GM20431 (cell line): ENCODE measurements at regions not wholly inside any gene's neighbourhood (a gene's known extent, or its start where the extent isn't known, plus 50 kb on each side); places are given as distances from the start of the nearest gene placed in this dataset.
"Not testable (repeated sequence)": the region's sequence is repeated elsewhere in the genome, so short reads cannot be mapped to it uniquely, and the experiment has no call there.

ENCODE experiments used
- in situ Hi-C: fragments of 300-500 bp; cut with MseI, MboI; formaldehyde crosslinking; loops from one replicate; pipeline ENCODE4 v1.15.0; 2020; ENCODE audit warnings: low sequenced_read_pairs; ENCODE audit not compliant: unreplicated experiment

DNA sequence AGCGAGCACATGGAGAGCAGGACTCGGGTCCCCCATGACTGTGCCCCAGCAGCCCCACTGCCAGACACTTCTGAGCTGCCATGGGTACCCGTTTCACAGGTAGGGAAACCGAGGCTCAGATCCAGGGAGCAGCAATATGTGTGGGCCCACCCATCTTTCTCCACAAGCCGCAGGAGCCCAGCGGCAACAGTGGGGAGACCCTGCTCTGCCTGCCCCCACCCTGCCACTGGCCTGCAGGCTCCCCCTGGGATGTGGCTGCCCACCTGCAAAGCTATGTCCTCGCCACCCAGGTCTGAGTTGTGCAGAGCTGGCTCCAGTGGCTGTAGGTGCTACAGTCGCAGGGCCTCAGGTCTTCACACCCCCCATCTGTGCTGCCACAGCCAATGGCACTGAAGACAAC is 50.6 kb upstream of the C1QTNF9B start:
- in situ Hi-C loops = no loop called here

GRCh38 chr13:23949200-23949599 is 51.9 kb upstream of the C1QTNF9B start:
- in situ Hi-C loops = no loop called here

GRCh38 chr13:23949736-23950135 is 52.4 kb upstream of the C1QTNF9B start:
- in situ Hi-C loops = no loop called here

- in situ Hi-C loops = no loop called here
Measured at GRCh38 chr13:23950736-23951510, 53.6 kb upstream of the C1QTNF9B start.

DNA sequence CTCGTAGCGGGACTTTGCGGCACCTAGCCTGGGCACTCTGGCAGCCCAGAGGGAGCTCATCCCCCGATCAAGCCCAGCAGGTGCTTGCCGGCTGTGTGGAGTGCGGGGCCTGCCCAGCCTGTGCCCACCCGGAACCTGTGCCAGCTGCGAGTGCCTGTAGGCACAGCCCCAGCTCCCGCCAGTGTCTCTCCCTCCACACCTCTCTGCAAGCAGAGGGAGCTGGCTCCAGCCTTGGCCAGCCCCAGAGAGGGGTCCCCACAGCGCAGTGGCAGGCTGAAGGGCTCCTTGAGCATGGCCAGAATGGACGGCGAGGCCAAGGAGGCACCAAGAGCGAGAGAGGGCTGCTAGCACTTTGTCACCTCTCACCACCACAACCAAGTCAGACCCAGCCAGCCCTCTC is 55.5 kb upstream of the C1QTNF9B start:
- in situ Hi-C loops = no loop called here

DNA sequence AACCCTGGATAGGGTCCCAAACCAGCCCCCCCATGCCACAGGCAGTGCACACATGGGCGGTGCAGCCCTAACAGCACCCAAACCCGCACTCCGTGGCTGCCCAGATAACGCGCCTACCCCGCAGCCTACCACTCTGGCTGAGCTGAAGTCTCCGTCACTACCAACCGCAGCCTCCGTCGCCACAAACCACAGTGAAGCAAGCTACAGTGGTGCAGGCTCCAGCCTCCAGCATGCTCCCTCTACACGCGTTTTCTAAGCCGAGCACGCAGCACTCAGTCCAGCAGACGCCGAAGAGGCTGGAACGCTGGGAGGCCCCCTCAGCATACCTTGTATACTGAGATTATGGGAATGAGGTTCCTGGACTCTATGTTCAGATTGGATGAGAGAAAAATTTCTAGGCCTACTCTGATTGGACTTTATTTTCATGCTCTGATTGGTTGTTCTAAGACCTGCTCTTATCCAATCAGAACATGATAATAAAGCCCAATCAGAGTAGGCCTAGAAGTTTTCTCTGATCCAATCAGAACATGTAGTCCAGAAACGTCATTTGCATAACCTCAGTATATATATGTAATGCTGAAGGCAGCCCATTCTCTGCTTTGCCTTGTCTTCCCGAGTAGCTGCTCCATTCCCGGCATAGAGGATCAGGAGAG is 56.7 kb upstream of the C1QTNF9B start:
- in situ Hi-C loops = no loop called here

GRCh38 chr13:23955064-23955463 is 57.8 kb upstream of the C1QTNF9B start:
- in situ Hi-C loops = no loop called here

GRCh38 chr13:23956106-23956505 is 58.8 kb upstream of the C1QTNF9B start:
- in situ Hi-C loops = no loop called here

DNA sequence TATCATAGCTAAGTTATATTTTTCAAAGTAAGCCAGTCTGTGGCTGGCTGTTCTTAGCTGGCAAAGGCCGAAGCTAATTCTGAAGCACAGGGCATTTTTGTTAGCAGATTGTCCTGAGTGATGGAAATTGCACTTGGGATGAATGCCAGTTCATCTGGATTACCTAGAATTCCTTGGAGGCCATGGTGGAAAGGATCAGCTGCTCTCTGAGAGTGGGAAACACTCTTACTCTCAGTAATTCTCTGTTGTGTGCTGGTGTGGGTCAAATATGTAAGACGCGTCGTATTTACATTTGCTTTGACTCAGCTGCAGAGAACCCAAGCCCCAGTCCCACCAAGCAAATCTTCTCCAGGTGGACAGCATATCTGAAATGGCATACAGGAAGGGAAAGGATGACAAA is 60.7 kb upstream of the C1QTNF9B start:
- in situ Hi-C loops = no loop called here

- in situ Hi-C loops = no loop called here
Measured at GRCh38 chr13:23959231-23959862, 62.0 kb upstream of the C1QTNF9B start.

DNA sequence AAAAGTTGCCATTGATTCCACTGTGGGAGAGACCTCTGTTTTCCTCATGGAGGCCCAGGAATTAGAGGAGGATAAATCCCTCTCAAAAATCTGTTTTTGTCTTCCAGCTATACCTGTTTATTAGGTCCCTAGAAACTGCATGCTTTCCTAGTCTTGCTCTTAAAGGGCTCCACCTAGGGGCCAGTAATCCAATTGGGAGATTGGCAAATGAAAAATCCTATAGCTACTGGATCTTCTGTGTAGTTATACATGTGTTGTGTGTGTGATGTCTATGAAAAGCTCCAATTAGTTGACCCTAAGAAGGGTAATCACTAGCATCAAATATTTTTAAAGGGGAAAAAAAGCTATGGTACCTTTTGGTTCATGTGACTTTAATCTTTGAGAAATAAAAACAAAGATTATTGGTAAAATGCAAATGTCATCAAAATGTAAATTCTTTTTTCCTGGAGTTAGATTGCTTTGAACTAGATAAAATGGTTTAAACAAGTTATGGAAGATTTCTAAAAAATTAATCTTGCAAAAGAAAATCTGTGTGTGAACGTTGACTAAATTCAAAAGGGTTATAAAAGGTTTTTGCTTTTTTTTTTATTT is 63.4 kb upstream of the C1QTNF9B start:
- in situ Hi-C loops = no loop called here

DNA sequence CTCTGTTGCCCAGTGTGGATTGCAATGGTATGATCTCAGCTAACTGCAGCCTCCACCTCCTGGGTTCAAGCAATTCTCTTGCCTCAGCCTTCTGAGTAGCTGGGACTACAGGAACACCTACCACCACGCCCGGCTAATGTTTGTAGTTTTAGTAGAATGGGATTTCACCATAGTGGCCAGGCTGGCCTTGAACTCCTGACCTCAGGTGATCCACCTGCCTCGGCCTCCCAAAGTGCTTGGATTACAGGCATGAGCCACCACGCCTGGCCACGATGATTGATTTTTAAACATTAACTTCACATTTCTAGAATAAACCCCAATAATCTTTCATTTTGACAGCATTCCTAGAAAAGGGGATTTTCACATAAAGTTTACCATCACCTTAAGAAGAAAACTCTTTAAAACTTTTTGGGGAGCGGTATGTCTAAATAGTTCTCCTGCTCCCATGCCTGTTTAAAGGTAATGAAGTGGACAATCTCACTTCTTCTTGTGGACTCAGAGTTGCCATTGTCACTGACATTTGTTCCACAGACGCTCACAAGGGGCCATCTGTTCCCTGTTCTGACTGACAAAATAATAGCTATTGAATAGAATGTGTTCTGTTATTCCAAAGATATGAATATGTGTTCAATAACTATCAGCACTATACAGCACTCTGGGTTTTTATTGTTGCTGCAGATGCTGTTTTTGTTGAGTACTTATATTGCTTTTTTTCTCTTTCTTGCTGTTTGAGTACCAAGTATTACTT is 66.1 kb upstream of the C1QTNF9B start:
- in situ Hi-C loops = no loop called here

- in situ Hi-C loops = no loop called here
Measured at GRCh38 chr13:23963947-23964346, 66.6 kb upstream of the C1QTNF9B start.

DNA sequence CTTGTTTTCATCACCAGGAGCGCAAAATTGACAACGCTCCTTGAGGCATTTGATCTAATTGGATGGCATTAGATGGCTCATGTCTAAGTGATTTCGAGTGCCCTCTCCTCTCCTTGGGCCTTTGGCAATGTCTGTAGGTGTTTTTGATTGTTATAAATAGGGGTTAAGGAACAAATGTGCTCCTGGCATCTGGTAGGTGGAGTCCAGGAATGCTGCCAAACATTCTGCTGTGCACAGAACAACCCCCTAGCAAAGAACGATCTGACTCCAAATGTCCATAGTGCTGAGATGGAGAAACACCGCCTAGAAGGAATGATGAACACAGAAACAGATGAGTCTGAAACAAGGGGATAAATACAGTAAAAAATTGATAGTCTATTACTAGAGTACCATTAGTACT is 68.0 kb upstream of the C1QTNF9B start:
- in situ Hi-C loops = no loop called here

- in situ Hi-C loops = no loop called here
Measured at GRCh38 chr13:23966221-23966690, 69.0 kb upstream of the C1QTNF9B start.

- in situ Hi-C loops = no loop called here
Measured at GRCh38 chr13:23966691-23967615, 69.7 kb upstream of the C1QTNF9B start.

DNA sequence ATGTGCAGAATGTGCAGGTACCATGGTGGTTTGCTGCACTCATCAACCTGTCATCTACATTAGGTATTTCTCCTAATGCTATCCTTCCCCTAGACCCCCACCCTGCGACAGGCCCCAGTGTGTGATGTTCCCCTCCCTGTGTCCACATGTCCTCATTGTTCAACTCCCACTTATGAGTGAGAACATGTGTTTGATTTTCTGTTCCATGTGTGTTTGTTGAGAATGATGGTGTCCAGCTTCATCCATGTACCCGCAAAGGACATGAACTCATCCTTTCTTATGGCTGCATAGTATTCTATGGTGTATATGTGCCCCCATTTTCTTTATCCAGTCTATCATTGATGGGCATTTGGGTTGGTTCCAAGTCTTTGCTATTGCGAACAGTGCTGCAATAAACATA is 70.5 kb upstream of the C1QTNF9B start:
- in situ Hi-C loops = not testable (repeated sequence)

DNA sequence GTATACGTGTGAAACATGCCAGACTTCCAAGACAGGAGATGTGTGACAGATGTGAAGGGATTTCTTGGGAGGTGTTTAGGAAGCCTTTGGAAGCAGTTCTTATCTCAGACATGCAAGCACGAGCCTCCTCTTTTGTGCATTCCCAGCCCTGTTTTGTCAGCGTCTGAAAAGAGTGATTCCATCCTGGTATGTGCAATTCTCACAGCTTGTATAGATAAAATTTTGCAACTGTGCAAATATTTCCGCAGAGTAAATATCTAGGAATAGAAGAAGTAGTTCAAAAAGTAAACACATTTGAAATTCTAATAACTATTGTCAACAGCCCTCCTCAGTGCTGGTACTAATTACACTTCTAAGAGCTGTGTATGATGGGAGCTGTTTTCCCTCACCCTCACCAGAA is 72.3 kb upstream of the C1QTNF9B start:
- in situ Hi-C loops = no loop called here
